SK-N-SH treated with all-trans-retinoic acid at 6 μM for 48 hours (cell line): ENCODE measurements at regions not wholly inside any gene's neighbourhood (a gene's known extent, or its start where the extent isn't known, plus 50 kb on each side); places are given as distances from the start of the nearest gene placed in this dataset.

Experiments
- ATAC-seq: fragments of 200-7000 bp; cut with Tn5 transposase; 3 replicates; pipeline ENCODE4 v1.9.1; 2020; ENCODE audit warnings: mild to moderate bottlenecking, moderate library complexity
- ARNTL ChIP-seq: fragments of 450-650 bp; formaldehyde crosslinking; IDR thresholded peaks from 2 replicates; pipeline ENCODE4 v1.5.0; 2020; ENCODE audit warnings: low read depth, mild to moderate bottlenecking, moderate library complexity, borderline replicate concordance
- BACH2 ChIP-seq: fragments of 250-450 bp; sonication (Bioruptor Pico); IDR thresholded peaks from 2 replicates; pipeline ENCODE4 v1.9.0; 2021; ENCODE audit warnings: mild to moderate bottlenecking, borderline replicate concordance
- ESRRG ChIP-seq: fragments of 250-450 bp; sonication (Bioruptor Pico); IDR thresholded peaks from 2 replicates; pipeline ENCODE4 v1.6.1; 2021; ENCODE audit warnings: mild to moderate bottlenecking
- GLIS3 ChIP-seq: fragments of 250-450 bp; sonication (Bioruptor Pico); IDR thresholded peaks from 2 replicates; pipeline ENCODE4 v1.5.0; 2020; ENCODE audit warnings: mild to moderate bottlenecking, moderate library complexity
- OSR1 ChIP-seq: fragments of 250-450 bp; sonication (Bioruptor Pico); IDR thresholded peaks from 2 replicates; pipeline ENCODE4 v1.8.0; 2022; ENCODE audit warnings: moderate library complexity, mild to moderate bottlenecking, inconsistent platforms
- PPARA ChIP-seq: fragments of 250-450 bp; sonication (Bioruptor Pico); IDR thresholded peaks from 2 replicates; pipeline ENCODE4 v1.5.0; 2020; ENCODE audit warnings: mild to moderate bottlenecking, borderline replicate concordance
- RARB ChIP-seq: fragments of 250-450 bp; sonication (Bioruptor Pico); IDR thresholded peaks from 2 replicates; pipeline ENCODE4 v1.8.0; 2021; ENCODE audit warnings: mild to moderate bottlenecking, moderate library complexity
- SNAI2 ChIP-seq: fragments of 250-450 bp; sonication (Bioruptor Pico); IDR thresholded peaks from 2 replicates; pipeline ENCODE4 v1.5.0; 2020; ENCODE audit warnings: mild to moderate bottlenecking, moderate library complexity
- TCF4 ChIP-seq: fragments of 250-450 bp; sonication (Bioruptor Pico); IDR thresholded peaks from 2 replicates; pipeline ENCODE4 v1.8.0; 2021; ENCODE audit warnings: mild to moderate bottlenecking, moderate library complexity, borderline replicate concordance
- TOX ChIP-seq: fragments of 250-450 bp; sonication (Bioruptor Pico); IDR thresholded peaks from 2 replicates; pipeline ENCODE4 v1.8.0; 2021; ENCODE audit warnings: mild to moderate bottlenecking, moderate library complexity, borderline replicate concordance
- ZC3H10 ChIP-seq: fragments of 250-450 bp; sonication (Bioruptor Pico); IDR thresholded peaks from 2 replicates; pipeline ENCODE4 v1.5.1; 2021; ENCODE audit warnings: mild to moderate bottlenecking, moderate library complexity
- ZFP3 ChIP-seq: fragments of 250-450 bp; sonication (Bioruptor Pico); IDR thresholded peaks from 2 replicates; pipeline ENCODE4 v1.5.0; 2020; ENCODE audit warnings: mild to moderate bottlenecking, moderate library complexity
- ZFP30 ChIP-seq: fragments of 450-650 bp; formaldehyde crosslinking; IDR thresholded peaks from 2 replicates; pipeline ENCODE4 v1.5.0; 2022; ENCODE audit warnings: mild to moderate bottlenecking, moderate library complexity
- ZNF565 ChIP-seq: fragments of 450-650 bp; formaldehyde crosslinking; conservative IDR thresholded peaks from 2 replicates; pipeline ENCODE4 v1.5.0; 2020; ENCODE audit warnings: low read depth, mild to moderate bottlenecking, moderate library complexity
- ZNF8 ChIP-seq: fragments of 450-650 bp; formaldehyde crosslinking; IDR thresholded peaks from 2 replicates; pipeline ENCODE4 v1.5.0; 2020; ENCODE audit warnings: mild to moderate bottlenecking, moderate library complexity
- TF ChIP-seq, protein P1 (sequence below): fragments of 250-450 bp; sonication (Bioruptor Pico); IDR thresholded peaks from 2 replicates; pipeline ENCODE4 v1.5.1; 2021; ENCODE audit warnings: mild to moderate bottlenecking, moderate library complexity
- TF ChIP-seq, protein P2 (sequence below): fragments of 250-450 bp; sonication (Bioruptor Pico); IDR thresholded peaks from 2 replicates; pipeline ENCODE4 v1.5.1; 2020; ENCODE audit warnings: low read depth, mild to moderate bottlenecking, moderate library complexity
- TF ChIP-seq, protein P3 (sequence below): fragments of 250-450 bp; sonication (Bioruptor Pico); IDR thresholded peaks from 2 replicates; pipeline ENCODE4 v1.8.0; 2020; ENCODE audit warnings: mild to moderate bottlenecking, moderate library complexity, borderline replicate concordance
- TF ChIP-seq, protein P4 (sequence below): fragments of 250-450 bp; sonication (Bioruptor Pico); IDR thresholded peaks from 2 replicates; pipeline ENCODE4 v1.5.0; 2020; ENCODE audit warnings: mild to moderate bottlenecking, moderate library complexity
- TF ChIP-seq, protein P5 (sequence below): fragments of 250-450 bp; sonication (Bioruptor Pico); IDR thresholded peaks from 2 replicates; pipeline ENCODE4 v1.8.0; 2021; ENCODE audit warnings: low read depth, mild to moderate bottlenecking, moderate library complexity, borderline replicate concordance

DNA sequence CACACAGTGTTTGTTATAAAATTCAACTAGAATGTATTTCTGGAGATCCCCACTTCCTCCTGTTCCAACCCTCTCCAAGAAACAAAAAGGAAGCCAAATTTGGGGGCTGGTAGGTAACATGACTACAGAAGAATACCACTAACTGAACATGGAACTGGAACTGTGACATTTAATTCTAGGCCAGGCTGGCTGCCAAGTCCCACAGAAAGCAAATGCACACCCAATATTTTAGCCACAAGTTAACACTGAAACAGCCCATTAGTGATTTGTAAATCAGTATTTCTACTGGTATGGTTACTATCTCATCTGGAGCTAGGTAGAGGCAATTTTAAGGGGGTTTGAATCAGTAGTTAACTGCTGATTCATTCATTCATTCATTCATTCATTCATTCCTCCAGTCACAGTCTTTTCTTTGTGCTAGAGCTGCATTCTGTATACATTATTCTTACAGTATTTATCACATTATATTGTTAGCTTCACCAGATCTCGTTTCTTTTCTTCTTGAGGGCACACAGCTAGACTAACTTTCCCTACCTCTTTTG is 131.7 kb upstream of the GDNF start:
- no peak for ATAC-seq
- TF ChIP-seq RARB (CRISPR knock-in tag): no peak
- TF ChIP-seq, protein P1, sequence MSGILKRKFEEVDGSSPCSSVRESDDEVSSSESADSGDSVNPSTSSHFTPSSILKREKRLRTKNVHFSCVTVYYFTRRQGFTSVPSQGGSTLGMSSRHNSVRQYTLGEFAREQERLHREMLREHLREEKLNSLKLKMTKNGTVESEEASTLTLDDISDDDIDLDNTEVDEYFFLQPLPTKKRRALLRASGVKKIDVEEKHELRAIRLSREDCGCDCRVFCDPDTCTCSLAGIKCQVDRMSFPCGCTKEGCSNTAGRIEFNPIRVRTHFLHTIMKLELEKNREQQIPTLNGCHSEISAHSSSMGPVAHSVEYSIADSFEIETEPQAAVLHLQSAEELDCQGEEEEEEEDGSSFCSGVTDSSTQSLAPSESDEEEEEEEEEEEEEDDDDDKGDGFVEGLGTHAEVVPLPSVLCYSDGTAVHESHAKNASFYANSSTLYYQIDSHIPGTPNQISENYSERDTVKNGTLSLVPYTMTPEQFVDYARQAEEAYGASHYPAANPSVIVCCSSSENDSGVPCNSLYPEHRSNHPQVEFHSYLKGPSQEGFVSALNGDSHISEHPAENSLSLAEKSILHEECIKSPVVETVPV (CRISPR knock-in tag): no peak
- TF ChIP-seq TCF4 (CRISPR knock-in tag): no peak
- TF ChIP-seq, protein P2, sequence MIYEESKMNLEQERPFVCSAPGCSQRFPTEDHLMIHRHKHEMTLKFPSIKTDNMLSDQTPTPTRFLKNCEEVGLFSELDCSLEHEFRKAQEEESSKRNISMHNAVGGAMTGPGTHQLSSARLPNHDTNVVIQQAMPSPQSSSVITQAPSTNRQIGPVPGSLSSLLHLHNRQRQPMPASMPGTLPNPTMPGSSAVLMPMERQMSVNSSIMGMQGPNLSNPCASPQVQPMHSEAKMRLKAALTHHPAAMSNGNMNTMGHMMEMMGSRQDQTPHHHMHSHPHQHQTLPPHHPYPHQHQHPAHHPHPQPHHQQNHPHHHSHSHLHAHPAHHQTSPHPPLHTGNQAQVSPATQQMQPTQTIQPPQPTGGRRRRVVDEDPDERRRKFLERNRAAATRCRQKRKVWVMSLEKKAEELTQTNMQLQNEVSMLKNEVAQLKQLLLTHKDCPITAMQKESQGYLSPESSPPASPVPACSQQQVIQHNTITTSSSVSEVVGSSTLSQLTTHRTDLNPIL (CRISPR knock-in tag): no peak
- TF ChIP-seq ZFP30 (CRISPR knock-in tag): no peak
- TF ChIP-seq OSR1: no peak
- TF ChIP-seq TOX (CRISPR knock-in tag): no peak
- TF ChIP-seq ESRRG (CRISPR knock-in tag): no peak
- TF ChIP-seq, protein P3, sequence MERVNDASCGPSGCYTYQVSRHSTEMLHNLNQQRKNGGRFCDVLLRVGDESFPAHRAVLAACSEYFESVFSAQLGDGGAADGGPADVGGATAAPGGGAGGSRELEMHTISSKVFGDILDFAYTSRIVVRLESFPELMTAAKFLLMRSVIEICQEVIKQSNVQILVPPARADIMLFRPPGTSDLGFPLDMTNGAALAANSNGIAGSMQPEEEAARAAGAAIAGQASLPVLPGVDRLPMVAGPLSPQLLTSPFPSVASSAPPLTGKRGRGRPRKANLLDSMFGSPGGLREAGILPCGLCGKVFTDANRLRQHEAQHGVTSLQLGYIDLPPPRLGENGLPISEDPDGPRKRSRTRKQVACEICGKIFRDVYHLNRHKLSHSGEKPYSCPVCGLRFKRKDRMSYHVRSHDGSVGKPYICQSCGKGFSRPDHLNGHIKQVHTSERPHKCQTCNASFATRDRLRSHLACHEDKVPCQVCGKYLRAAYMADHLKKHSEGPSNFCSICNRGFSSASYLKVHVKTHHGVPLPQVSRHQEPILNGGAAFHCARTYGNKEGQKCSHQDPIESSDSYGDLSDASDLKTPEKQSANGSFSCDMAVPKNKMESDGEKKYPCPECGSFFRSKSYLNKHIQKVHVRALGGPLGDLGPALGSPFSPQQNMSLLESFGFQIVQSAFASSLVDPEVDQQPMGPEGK (CRISPR knock-in tag): no peak
- no peak for TF ChIP-seq ARNTL
- no peak for TF ChIP-seq PPARA (CRISPR knock-in tag)
- TF ChIP-seq GLIS3 (CRISPR knock-in tag): no peak
- TF ChIP-seq, protein P4, sequence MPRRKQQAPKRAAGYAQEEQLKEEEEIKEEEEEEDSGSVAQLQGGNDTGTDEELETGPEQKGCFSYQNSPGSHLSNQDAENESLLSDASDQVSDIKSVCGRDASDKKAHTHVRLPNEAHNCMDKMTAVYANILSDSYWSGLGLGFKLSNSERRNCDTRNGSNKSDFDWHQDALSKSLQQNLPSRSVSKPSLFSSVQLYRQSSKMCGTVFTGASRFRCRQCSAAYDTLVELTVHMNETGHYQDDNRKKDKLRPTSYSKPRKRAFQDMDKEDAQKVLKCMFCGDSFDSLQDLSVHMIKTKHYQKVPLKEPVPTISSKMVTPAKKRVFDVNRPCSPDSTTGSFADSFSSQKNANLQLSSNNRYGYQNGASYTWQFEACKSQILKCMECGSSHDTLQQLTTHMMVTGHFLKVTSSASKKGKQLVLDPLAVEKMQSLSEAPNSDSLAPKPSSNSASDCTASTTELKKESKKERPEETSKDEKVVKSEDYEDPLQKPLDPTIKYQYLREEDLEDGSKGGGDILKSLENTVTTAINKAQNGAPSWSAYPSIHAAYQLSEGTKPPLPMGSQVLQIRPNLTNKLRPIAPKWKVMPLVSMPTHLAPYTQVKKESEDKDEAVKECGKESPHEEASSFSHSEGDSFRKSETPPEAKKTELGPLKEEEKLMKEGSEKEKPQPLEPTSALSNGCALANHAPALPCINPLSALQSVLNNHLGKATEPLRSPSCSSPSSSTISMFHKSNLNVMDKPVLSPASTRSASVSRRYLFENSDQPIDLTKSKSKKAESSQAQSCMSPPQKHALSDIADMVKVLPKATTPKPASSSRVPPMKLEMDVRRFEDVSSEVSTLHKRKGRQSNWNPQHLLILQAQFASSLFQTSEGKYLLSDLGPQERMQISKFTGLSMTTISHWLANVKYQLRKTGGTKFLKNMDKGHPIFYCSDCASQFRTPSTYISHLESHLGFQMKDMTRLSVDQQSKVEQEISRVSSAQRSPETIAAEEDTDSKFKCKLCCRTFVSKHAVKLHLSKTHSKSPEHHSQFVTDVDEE (CRISPR knock-in tag): no peak

DNA sequence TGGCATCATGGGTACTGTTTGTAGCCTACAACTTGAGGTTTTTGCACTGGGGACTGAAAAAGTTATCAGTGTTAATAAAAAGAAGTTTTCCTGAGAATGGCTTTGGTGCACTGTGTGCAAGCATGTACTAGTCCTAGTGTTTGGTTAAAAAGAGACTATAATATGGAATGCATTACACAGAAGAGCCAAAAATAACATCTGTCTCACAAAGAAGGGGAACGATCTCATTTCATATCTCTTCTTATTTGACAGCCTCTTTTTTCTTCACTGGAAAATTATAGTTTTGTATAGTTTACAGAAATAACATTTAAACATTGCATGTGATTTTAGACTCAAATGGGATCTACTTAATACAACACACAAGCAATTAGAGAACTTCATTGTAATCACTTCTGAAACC is 127.0 kb upstream of the GDNF start:
- ATAC-seq: no peak
- TF ChIP-seq, protein P4 (CRISPR knock-in tag): no peak
- TF ChIP-seq PPARA (CRISPR knock-in tag) (no peak), SNAI2 (CRISPR knock-in tag) (no peak), ZFP3 (CRISPR knock-in tag) (no peak), ZNF8 (CRISPR knock-in tag) (no peak), BACH2 (no peak), ZC3H10 (CRISPR knock-in tag) (no peak), ZNF565 (no peak), RARB (CRISPR knock-in tag) (no peak), OSR1 (no peak)
- TF ChIP-seq, protein P5, sequence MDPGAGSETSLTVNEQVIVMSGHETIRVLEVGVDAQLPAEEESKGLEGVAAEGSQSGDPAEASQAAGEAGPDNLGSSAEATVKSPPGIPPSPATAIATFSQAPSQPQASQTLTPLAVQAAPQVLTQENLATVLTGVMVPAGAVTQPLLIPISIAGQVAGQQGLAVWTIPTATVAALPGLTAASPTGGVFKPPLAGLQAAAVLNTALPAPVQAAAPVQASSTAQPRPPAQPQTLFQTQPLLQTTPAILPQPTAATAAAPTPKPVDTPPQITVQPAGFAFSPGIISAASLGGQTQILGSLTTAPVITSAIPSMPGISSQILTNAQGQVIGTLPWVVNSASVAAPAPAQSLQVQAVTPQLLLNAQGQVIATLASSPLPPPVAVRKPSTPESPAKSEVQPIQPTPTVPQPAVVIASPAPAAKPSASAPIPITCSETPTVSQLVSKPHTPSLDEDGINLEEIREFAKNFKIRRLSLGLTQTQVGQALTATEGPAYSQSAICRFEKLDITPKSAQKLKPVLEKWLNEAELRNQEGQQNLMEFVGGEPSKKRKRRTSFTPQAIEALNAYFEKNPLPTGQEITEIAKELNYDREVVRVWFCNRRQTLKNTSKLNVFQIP (CRISPR knock-in tag): no peak
- TF ChIP-seq, protein P3 (CRISPR knock-in tag): no peak
- TF ChIP-seq, protein P2 (CRISPR knock-in tag): no peak
